H9 (cell line): ENCODE measurements at regions not wholly inside any gene's neighbourhood (a gene's known extent, or its start where the extent isn't known, plus 50 kb on each side); places are given as distances from the start of the nearest gene placed in this dataset.

Source experiments
- DNase-seq: peaks from one replicate; pipeline ENCODE4 v3.0.0-alpha.2; 2017
- H2AFZ ChIP-seq: one replicate; pipeline ENCODE4 v1.6.1; 2013; ENCODE audit warnings: mild to moderate bottlenecking, low read length, control low read depth, moderate library complexity
- H2AK5ac ChIP-seq: 2 replicates; pipeline ENCODE4 v1.6.1; 2013; ENCODE audit warnings: low read length, control low read depth, mixed read lengths; ENCODE audit not compliant: insufficient read length
- H2BK120ac ChIP-seq: one replicate; pipeline ENCODE4 v1.6.1; 2013; ENCODE audit warnings: low read depth, mild to moderate bottlenecking, low read length, control low read depth, inconsistent platforms; ENCODE audit not compliant: poor library complexity, severe bottlenecking
- H2BK12ac ChIP-seq: 2 replicates; pipeline ENCODE4 v1.6.1; 2013; ENCODE audit warnings: low read length, control low read depth, mixed read lengths, low read depth; ENCODE audit not compliant: insufficient read length
- H2BK15ac ChIP-seq: 2 replicates; pipeline ENCODE4 v1.6.1; 2013; ENCODE audit warnings: low read depth, low read length, control low read depth
- H2BK20ac ChIP-seq: one replicate; pipeline ENCODE4 v1.6.1; 2013; ENCODE audit warnings: low read depth, mild to moderate bottlenecking, low read length, control low read depth, inconsistent platforms; ENCODE audit not compliant: poor library complexity, severe bottlenecking
- H2BK5ac ChIP-seq: 2 replicates; pipeline ENCODE4 v1.6.1; 2013; ENCODE audit warnings: low read length, control low read depth, mixed read lengths; ENCODE audit not compliant: insufficient read length
- H3K14ac ChIP-seq: 2 replicates; pipeline ENCODE4 v1.6.1; 2013; ENCODE audit warnings: low read length, control low read depth; ENCODE audit not compliant: insufficient read depth
- H3K18ac ChIP-seq: 2 replicates; pipeline ENCODE4 v1.6.1; 2013; ENCODE audit warnings: low read depth, mild to moderate bottlenecking, mixed read lengths, low read length, control low read depth; ENCODE audit not compliant: insufficient read length
- H3K23ac ChIP-seq: 2 replicates; pipeline ENCODE4 v1.6.1; 2013; ENCODE audit warnings: low read length, control low read depth, mixed read lengths, low read depth; ENCODE audit not compliant: insufficient read length
- H3K23me2 ChIP-seq: 2 replicates; pipeline ENCODE4 v1.6.1; 2013; ENCODE audit warnings: low read depth, mild to moderate bottlenecking, mixed read lengths, low read length, control low read depth; ENCODE audit not compliant: insufficient read length, poor library complexity, severe bottlenecking
- H3K27ac ChIP-seq: 2 replicates; pipeline ENCODE4 v1.5.1; 2013; ENCODE audit warnings: low read length, control low read depth, mixed read lengths, low read depth; ENCODE audit not compliant: insufficient read length
- H3K27me3 ChIP-seq: 2 replicates; pipeline ENCODE4 v1.6.1; 2013; ENCODE audit warnings: low read length, control low read depth, inconsistent platforms; ENCODE audit not compliant: insufficient read depth
- H3K4ac ChIP-seq: 2 replicates; pipeline ENCODE4 v1.6.1; 2013; ENCODE audit warnings: low read depth, mild to moderate bottlenecking, control low read depth, inconsistent platforms, low read length, moderate library complexity
- H3K4me1 ChIP-seq: 2 replicates; pipeline ENCODE4 v1.6.1; 2013; ENCODE audit warnings: low read length, control low read depth, inconsistent platforms; ENCODE audit not compliant: insufficient read depth
- H3K4me2 ChIP-seq: 2 replicates; pipeline ENCODE4 v1.6.1; 2013; ENCODE audit warnings: low read length, control low read depth, mixed read lengths; ENCODE audit not compliant: insufficient read length, insufficient read depth
- H3K56ac ChIP-seq: 2 replicates; pipeline ENCODE4 v1.6.1; 2013; ENCODE audit warnings: low read depth, mild to moderate bottlenecking, mixed read lengths, low read length, control low read depth; ENCODE audit not compliant: insufficient read length
- H3K79me1 ChIP-seq: 2 replicates; pipeline ENCODE4 v1.6.1; 2013; ENCODE audit warnings: low read depth, mild to moderate bottlenecking, moderate library complexity, low read length, control low read depth, inconsistent platforms; ENCODE audit not compliant: insufficient read depth, poor library complexity, severe bottlenecking
- H3K79me2 ChIP-seq: 2 replicates; pipeline ENCODE4 v1.6.1; 2013; ENCODE audit warnings: low read length, control low read depth, inconsistent platforms; ENCODE audit not compliant: insufficient read depth
- H3K9ac ChIP-seq: 2 replicates; pipeline ENCODE4 v1.6.1; 2013; ENCODE audit warnings: low read length, control low read depth, mixed read lengths; ENCODE audit not compliant: insufficient read length; ENCODE audit errors: extremely low read depth
- H3K9me3 ChIP-seq: one replicate; pipeline ENCODE4 v1.6.1; 2013; ENCODE audit warnings: low read depth, low read length, inconsistent platforms; ENCODE audit not compliant: control insufficient read depth
- H3T11ph ChIP-seq: one replicate; pipeline ENCODE4 v1.6.1; 2013; ENCODE audit warnings: mild to moderate bottlenecking, low read length, control low read depth, inconsistent platforms
- H4K20me1 ChIP-seq: one replicate; pipeline ENCODE4 v1.6.1; 2013; ENCODE audit not compliant: control insufficient read depth, insufficient read length, insufficient read depth
- H4K5ac ChIP-seq: 2 replicates; pipeline ENCODE4 v1.6.1; 2013; ENCODE audit warnings: low read depth, mild to moderate bottlenecking, mixed read lengths, low read length, control low read depth; ENCODE audit not compliant: insufficient read length
- H4K8ac ChIP-seq: replicated peaks from 2 replicates; pipeline ENCODE4 v1.6.1; 2013; ENCODE audit warnings: low read length, control low read depth, mixed read lengths, low read depth; ENCODE audit not compliant: insufficient read length
- H4K91ac ChIP-seq: 2 replicates; pipeline ENCODE4 v1.6.1; 2013; ENCODE audit warnings: low read depth, mild to moderate bottlenecking, moderate library complexity, mixed read lengths, low read length, control low read depth; ENCODE audit not compliant: insufficient read length
- H3K27ac Mint-ChIP-seq, 3 experiments: 2 replicates in 2 of 3; 3 replicates in 1 of 3; pipeline ENCODE4 v1.8.0; 2020 to 2021; ENCODE audit warnings: mixed read lengths in 3 of 3, mild to moderate bottlenecking in 1 of 3, moderate library complexity in 1 of 3
- H3K27me3 Mint-ChIP-seq: 2 replicates; pipeline ENCODE4 v1.8.0; 2021; ENCODE audit warnings: low read depth, mild to moderate bottlenecking, moderate library complexity, mixed read lengths
- H3K36me3 Mint-ChIP-seq, 3 experiments: 2 replicates in 2 of 3; 3 replicates in 1 of 3; pipeline ENCODE4 v1.8.0; 2020 to 2021; ENCODE audit warnings: low read depth in 3 of 3, mixed read lengths in 3 of 3; ENCODE audit not compliant: insufficient read depth in 1 of 3
- H3K4me1 Mint-ChIP-seq, 2 experiments: 2 replicates each; pipeline ENCODE4 v1.8.0; 2020; ENCODE audit warnings: mixed read lengths in 2 of 2
- H3K4me3 Mint-ChIP-seq, 2 experiments: 2 replicates in 1 of 2; 3 replicates in 1 of 2; pipeline ENCODE4 v1.8.0; 2020 to 2021; ENCODE audit warnings: mild to moderate bottlenecking in 2 of 2, mixed read lengths in 2 of 2, moderate library complexity in 1 of 2
- H3K9me3 Mint-ChIP-seq, 2 experiments: 2 replicates in 1 of 2; 3 replicates in 1 of 2; pipeline ENCODE4 v1.8.0; 2020; ENCODE audit warnings: mild to moderate bottlenecking in 2 of 2, mixed read lengths in 2 of 2, moderate library complexity in 1 of 2
- CTCF ChIP-seq: fragments of 200-600 bp; sonication (generic); conservative IDR thresholded peaks from 3 replicates; pipeline ENCODE4 v1.8.0; 2021; ENCODE audit warnings: antibody characterized with exemption, mild to moderate bottlenecking
- WGBS: extraction: QIAGEN DNeasy Blood & Tissue Kit; methylation state at CpG from one replicate; pipeline ENCODE4 v1.1.7; 2013; ENCODE audit warnings: missing lambda C conversion rate, low lambda C conversion rate, mixed read lengths; ENCODE audit not compliant: insufficient read length; ENCODE audit errors: extremely low coverage; 5-methylcytosine and 5-hydroxymethylcytosine counted together

- Histone ChIP-seq H3K4me2 (no peak overlapping the region), H2AK5ac (no peak overlapping the region), H2BK12ac (no peak overlapping the region), H3K9me3 (no peaks in the 10 kb centered on the region), H2AFZ (no peak overlapping the region), H2BK5ac (no peak overlapping the region), H3K27me3 (no peaks in the 10 kb centered on the region), H3K27ac (no peak overlapping the region), H3K79me2 (no peaks in the 10 kb centered on the region), H3K4ac (no peak overlapping the region), H3K56ac (no peak overlapping the region), H3K79me1 (no peaks in the 10 kb centered on the region), H2BK20ac (no peak overlapping the region), H4K20me1 (no peaks in the 10 kb centered on the region), H2BK15ac (no peak overlapping the region), H3K18ac (no peak overlapping the region), H3K4me1 (no peaks in the 10 kb centered on the region), H4K91ac (no peak overlapping the region), H3K23me2 (no peaks in the 10 kb centered on the region), H3T11ph (no peak overlapping the region), H4K5ac (no peak overlapping the region), H3K9ac (no peak overlapping the region), H3K23ac (no peak overlapping the region), H3K14ac (no peak overlapping the region), H4K8ac (no peak overlapping the region), H2BK120ac (no peak overlapping the region)
- no peak for DNase-seq
- no peak for TF ChIP-seq CTCF
- no CpG with 5 or more reads among the region's 2 CpGs for WGBS
- no peak overlapping the region for H3K4me3 Mint-ChIP-seq
- 0 out of 4 replicates have a peak, but pooled peaks cover 0 to 2% of the 10 kb centered on the region in 2 experiments for H3K4me1 Mint-ChIP-seq
- no peaks in the 10 kb centered on the region for H3K36me3 Mint-ChIP-seq
- no peak overlapping the region for H3K27ac Mint-ChIP-seq
- no peaks in the 10 kb centered on the region for H3K9me3 Mint-ChIP-seq
- peaks cover 6% of the 10 kb centered on the region for H3K27me3 Mint-ChIP-seq
Observed at GRCh38 chr10:43699516-43699915, 50.8 kb upstream of the ZNF32 start.
